ENCODE measurements at regions not wholly inside any gene's neighbourhood (a gene's known extent, or its start where the extent isn't known, plus 50 kb on each side); places are given as distances from the start of the nearest gene placed in this dataset.

- Mint-ChIP-seq H3K27me3 (ENCODE audit: low read depth) (peaks cover 6% of the 10 kb centered on the region), H3K36me3 (ENCODE audit: low read depth) (no peaks in the 10 kb centered on the region), H3K27ac (no peak overlapping the region), H3K4me1 (no peaks in the 10 kb centered on the region), H3K9me3 (no peaks in the 10 kb centered on the region), H3K4me3 (no peak overlapping the region)
- no peak for TF ChIP-seq CTCF (IDR thresholded peaks at IDR 0.05; ENCODE audit: unreplicated experiment in 3 of 3)
Measured at GRCh38 chr2:66059332-66059731, 375.6 kb upstream of the MEIS1 start.

- Mint-ChIP-seq H3K27me3 (ENCODE audit: low read depth) (peaks cover 6% of the 10 kb centered on the region), H3K9me3 (no peaks in the 10 kb centered on the region), H3K36me3 (ENCODE audit: low read depth) (no peaks in the 10 kb centered on the region), H3K4me1 (no peaks in the 10 kb centered on the region), H3K4me3 (no peak overlapping the region), H3K27ac (no peak overlapping the region)
- no peak for TF ChIP-seq CTCF (IDR thresholded peaks at IDR 0.05; ENCODE audit: unreplicated experiment in 3 of 3)
Measured at GRCh38 chr2:66058675-66059074, 376.2 kb upstream of the MEIS1 start.

- H3K27me3 Mint-ChIP-seq (ENCODE audit: low read depth): peaks cover 6% of the 10 kb centered on the region
- no peak overlapping the region for H3K4me3 Mint-ChIP-seq
- no peaks in the 10 kb centered on the region for H3K9me3 Mint-ChIP-seq
- no peak overlapping the region for H3K27ac Mint-ChIP-seq
- no peak for TF ChIP-seq CTCF (IDR thresholded peaks at IDR 0.05; ENCODE audit: unreplicated experiment in 3 of 3)
- H3K4me1 Mint-ChIP-seq: no peaks in the 10 kb centered on the region
- H3K36me3 Mint-ChIP-seq (ENCODE audit: low read depth): no peaks in the 10 kb centered on the region
Measured at GRCh38 chr2:66057844-66058243, 377.1 kb upstream of the MEIS1 start.

- Mint-ChIP-seq H3K27me3 (ENCODE audit: low read depth) (peaks cover 4% of the 10 kb centered on the region), H3K9me3 (no peaks in the 10 kb centered on the region), H3K27ac (no peak overlapping the region), H3K4me3 (no peak overlapping the region), H3K4me1 (no peaks in the 10 kb centered on the region), H3K36me3 (ENCODE audit: low read depth) (no peaks in the 10 kb centered on the region)
- TF ChIP-seq CTCF (IDR thresholded peaks at IDR 0.05; ENCODE audit: unreplicated experiment in 3 of 3): no peak
Measured at GRCh38 chr2:66050392-66050791, 384.5 kb upstream of the MEIS1 start.

- H3K36me3 Mint-ChIP-seq (ENCODE audit: low read depth): no peaks in the 10 kb centered on the region
- TF ChIP-seq CTCF (IDR thresholded peaks at IDR 0.05; ENCODE audit: unreplicated experiment in 3 of 3): no peak
- no peak overlapping the region for H3K4me3 Mint-ChIP-seq
- H3K9me3 Mint-ChIP-seq: no peaks in the 10 kb centered on the region
- peaks cover 4% of the 10 kb centered on the region for H3K27me3 Mint-ChIP-seq (ENCODE audit: low read depth)
- H3K4me1 Mint-ChIP-seq: no peaks in the 10 kb centered on the region
- H3K27ac Mint-ChIP-seq: no peak overlapping the region
Measured at GRCh38 chr2:66048667-66049066, 386.3 kb upstream of the MEIS1 start.

- H3K27ac Mint-ChIP-seq: peak overlapping the region in 1 of 3 experiments; percentile 24
- no peaks in the 10 kb centered on the region for H3K36me3 Mint-ChIP-seq (ENCODE audit: low read depth)
- TF ChIP-seq CTCF (IDR thresholded peaks at IDR 0.05; ENCODE audit: unreplicated experiment in 3 of 3): no peak
- no peak overlapping the region for H3K4me3 Mint-ChIP-seq
- peaks cover 32% of the 10 kb centered on the region for H3K4me1 Mint-ChIP-seq
- no peaks in the 10 kb centered on the region for H3K27me3 Mint-ChIP-seq (ENCODE audit: low read depth)
- H3K9me3 Mint-ChIP-seq: no peaks in the 10 kb centered on the region
Measured at GRCh38 chr2:66041902-66042657, 392.8 kb upstream of the MEIS1 start.

Data from nephron (organoid).